ENCODE measurements at regions not wholly inside any gene's neighbourhood (a gene's known extent, or its start where the extent isn't known, plus 50 kb on each side); places are given as distances from the start of the nearest gene placed in this dataset.
"Not testable (repeated sequence)": the region's sequence is repeated elsewhere in the genome, so short reads cannot be mapped to it uniquely, and the experiment has no call there.

GRCh38 chr9:42434844-42435714 lies 251.6 kb downstream of the SPATA31A6 start:
- not testable (repeated sequence) for DNase-seq

GRCh38 chr9:42435715-42436342 lies 252.4 kb downstream of the SPATA31A6 start:
- not testable (repeated sequence) for DNase-seq

DNA sequence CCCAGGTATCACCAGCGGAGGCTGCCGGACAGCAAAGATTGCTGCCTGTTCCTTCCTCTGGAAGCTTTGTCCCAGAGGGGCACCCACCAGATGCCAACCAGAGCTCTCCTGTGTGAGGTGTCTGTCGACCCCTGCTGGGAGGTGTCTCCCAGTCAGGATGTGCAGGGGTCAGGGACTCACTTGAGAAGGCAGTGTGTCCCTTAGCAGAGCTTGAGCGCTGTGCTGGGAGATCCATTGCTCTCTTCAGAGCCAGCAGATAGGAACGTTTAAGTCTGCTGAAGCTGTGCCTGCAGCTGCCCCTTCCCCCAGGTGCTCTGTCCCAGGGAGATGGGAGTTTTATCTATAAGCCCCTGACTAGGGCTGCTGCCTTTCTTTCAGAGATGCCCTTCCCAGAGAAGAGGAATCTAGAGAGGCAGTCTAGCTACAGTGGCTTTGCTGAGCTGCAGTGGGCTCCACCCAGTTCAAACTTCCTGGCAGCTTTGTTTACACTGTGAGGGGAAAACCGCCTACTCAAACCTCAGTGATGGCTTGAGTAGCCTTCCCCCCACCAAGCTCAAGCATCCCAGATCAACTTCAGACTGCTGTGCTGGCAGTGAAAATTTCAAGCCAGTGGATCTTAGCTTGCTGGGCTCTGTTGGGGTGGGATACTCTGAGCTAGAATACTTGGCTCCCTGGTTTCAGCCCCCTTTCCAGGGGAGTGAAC lies 253.7 kb downstream of the SPATA31A6 start:
- DNase-seq = not testable (repeated sequence)

DNA sequence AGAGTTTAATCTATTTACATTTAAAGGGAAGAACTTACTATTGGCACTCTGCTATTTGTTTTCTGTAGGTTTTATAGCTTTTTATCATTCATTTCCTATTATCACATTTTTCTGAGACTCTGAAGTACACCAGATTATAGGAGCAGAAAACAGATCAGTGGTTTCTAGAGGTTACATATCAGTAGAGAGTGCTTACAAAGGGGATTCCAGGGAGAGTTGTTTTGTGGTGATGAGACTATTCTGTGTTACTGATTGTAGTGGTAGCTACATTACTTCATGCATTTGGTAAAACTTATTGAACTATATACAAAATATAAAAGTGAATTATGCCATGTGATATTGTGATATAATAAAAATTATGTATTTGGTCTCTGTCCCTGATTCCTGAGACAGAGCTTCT lies 259.2 kb downstream of the SPATA31A6 start:
- not testable (repeated sequence) for DNase-seq

DNA sequence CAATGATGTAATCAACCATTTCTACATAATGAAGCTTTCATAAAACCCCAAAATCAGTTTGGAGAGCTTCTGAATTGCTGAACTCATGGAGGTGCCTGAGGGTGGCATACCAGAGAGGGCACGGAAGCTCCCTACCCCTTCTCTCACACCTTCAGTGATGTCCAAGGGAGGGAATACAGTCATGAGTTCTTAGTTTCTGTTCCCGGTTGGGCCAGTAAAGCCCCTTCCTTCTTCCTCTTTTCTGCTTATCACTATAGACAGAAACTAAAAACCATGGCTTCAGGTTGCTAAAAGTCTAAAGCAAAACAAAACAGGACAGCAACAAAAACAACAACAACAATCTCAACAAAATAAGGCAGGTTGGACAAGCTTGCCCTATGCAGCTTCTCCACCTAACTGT lies 260.0 kb downstream of the SPATA31A6 start:
- peak in 2 of 56 donors; percentile 4 to 5 for DNase-seq

DNA sequence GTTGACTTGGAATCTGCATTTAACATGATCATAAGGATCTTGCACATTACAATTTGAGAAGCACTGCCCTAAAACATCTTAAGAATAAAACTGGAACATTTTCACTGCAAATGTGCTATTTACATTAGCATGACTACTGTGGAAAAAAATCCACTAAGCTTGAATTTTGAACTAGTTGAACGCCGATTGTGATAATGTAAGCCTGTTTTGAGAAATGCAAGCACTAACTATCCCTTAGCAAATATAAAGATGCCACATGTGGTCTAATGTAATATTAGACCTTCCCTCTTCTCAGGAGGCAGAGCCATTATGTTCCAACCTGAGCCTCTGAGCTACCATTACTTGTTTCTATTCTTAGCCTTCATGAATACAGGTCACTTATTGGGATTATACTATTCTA lies 278.0 kb downstream of the SPATA31A6 start:
- DNase-seq = not testable (repeated sequence)

DNA sequence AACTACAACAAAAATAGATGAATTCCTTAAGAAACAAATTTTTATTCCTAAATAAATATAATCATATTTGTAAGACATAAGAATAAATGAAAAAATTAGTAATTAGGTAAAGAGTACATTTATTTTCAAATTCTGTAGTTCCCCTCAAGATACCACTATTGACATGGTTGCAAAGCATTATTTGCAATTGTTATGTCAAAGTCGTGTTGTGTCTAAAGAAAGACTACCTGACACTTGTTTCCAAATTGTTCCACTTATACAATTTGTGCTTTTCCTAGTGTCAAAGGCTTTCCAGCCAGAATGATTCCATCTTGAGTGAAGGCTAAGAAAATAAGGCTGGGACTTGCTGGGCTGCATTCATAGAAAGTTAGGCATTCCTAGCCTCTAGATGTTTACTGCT lies 278.4 kb downstream of the SPATA31A6 start:
- not testable (repeated sequence) for DNase-seq

DNA sequence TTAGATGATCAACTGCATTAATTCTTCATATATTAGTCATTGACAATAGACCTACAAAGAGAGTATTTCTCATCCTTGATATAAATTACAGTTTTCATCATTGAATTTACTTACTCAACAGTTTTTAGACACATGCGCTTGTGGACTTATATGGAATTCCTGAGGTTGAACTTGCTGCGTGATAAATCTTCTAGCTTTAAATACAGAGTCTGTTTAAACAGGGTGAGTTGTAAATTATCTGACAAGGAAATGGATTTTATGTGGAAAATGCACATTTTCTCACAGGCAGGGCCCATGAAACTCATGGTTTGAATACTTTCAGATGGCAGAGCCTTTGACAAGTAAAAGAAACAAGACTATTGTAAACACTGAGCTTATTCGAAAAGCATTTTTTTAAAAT lies 280.5 kb downstream of the SPATA31A6 start:
- not testable (repeated sequence) for DNase-seq

DNA sequence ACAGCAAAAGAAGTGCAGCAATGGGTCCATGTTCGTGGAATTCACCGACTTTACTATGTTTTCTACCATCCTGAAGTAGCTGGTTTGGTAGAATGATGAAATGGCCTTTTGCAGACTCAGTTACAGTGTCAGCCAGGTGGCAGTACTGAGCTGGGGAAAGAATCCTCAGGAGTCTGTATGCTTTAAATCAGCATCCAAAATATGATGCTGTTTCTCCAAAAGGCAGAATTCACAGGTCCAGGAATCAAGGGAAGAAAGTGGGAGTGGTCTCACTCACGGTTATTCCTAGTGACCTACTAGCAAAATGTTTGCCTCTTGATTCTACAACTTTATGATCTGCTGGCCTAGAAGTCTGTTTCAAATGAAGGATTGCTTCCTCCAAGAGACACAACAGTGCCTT lies 287.1 kb downstream of the SPATA31A6 start:
- DNase-seq = peak in 2 of 56 donors; percentile 3 to 4

GRCh38 chr9:42490989-42491388 lies 307.5 kb downstream of the SPATA31A6 start:
- DNase-seq = not testable (repeated sequence)

DNA sequence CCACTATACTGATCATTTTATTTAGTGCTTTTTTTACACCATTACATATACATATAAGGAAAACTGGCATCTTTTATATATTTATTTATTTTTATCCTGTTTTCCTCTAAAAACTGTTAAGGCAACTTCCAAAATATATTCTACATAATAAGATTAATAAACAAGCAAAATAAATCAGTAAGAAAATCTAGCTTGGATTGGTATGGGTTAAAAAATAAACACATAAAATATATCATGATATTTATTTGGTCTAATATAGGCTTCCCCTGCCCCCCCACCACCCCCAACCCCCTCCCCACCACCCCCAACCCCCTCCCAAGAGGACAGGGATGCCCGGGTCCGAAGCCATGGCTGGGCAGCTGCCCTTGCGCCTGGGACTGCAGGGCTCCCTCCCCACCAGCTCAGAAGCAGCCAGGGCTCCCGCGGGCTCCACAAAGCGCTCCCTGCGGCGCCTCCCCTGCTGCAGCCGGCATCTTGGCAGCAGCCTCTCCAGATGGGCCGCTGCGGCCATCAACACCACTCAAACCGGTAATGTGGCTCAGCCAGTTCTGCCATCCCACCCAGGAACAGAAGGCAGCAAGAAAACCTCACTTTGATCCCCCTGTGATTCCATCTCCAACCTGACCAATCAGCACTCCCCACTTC lies 319.3 kb downstream of the SPATA31A6 start:
- DNase-seq = not testable (repeated sequence)

DNA sequence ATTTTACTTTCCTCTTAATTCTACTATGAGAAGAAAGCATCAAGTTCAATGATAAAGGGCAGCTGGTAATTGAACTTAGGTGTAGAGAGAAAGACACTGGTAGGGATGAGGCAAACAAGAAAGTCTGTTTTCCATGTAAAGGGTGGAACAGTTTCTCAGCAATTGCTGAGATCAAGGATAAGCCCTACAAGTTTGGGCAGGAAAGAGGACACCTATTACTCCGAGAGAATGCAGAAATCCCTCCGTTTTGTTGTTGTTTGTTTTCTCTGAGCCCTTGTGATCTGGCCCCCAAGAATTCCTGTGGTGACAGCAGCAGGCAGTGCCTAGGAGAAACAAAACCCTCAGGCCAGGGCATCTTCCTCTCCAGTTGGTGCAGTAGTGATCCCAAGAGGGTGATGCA lies 324.7 kb downstream of the SPATA31A6 start:
- not testable (repeated sequence) for DNase-seq

- not testable (repeated sequence) for DNase-seq
Observed at GRCh38 chr9:42513535-42513934, 330.1 kb downstream of the SPATA31A6 start.

GRCh38 chr9:42534325-42534983 lies 351.0 kb downstream of the SPATA31A6 start:
- not testable (repeated sequence) for DNase-seq

GRCh38 chr9:42534984-42535325 lies 351.5 kb downstream of the SPATA31A6 start:
- DNase-seq = not testable (repeated sequence)

DNA sequence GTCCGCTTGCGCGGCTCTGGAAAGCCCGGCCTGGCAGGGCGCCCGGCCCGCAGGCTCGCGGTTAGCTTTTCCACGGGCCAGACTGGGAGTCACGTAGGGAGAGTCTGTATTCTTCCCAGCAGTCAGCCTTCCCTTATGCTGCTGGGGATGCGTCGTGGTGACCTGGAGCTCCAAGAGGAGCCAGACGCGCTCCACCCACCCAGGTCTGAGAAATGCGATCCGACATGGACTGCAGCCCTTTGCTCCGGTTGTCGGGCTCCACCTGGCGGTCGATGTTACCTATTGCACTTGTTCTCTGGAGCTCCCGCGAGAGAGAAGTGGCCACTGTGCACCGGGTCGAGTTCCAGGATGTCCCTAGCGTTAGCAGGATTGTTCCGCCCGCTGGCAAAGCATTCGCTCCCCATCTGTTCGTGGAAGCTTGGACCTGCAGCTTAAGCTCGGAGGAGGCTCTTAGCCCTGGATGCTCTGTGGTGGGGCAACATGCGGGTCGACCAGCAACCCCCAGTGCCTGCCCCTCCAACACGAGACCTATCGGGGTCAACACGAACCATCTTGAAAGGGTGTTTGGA lies 367.4 kb downstream of the SPATA31A6 start:
- not testable (repeated sequence) for DNase-seq

DNA sequence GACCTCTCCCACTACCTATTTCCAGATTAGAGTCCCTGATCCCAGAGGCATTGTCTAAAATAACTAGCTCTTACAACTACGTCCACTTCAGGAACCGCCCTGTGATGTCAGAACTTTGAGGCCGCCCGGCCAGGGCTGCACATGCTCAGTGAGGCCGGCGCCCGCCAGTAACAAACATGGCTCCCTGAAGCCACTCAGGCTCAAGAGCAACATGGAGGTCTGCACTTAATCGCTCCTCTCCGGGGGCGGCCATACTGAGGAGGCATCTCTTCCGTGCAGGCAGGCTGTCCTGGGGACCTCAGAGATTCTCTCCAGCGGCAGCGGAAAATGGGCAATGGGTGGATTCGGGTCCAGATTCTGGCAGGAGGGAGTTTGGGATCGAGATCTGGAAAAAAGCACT lies 385.1 kb downstream of the SPATA31A6 start:
- not testable (repeated sequence) for DNase-seq

GRCh38 chr9:42568942-42569556 lies 385.6 kb downstream of the SPATA31A6 start:
- not testable (repeated sequence) for DNase-seq

GRCh38 chr9:42577851-42578250 lies 394.4 kb downstream of the SPATA31A6 start:
- DNase-seq = not testable (repeated sequence)

All from amygdala (tissue), 56 donors.